Trophoblast cell (in vitro differentiated cells and primary cell): ENCODE measurements at regions not wholly inside any gene's neighbourhood (a gene's known extent, or its start where the extent isn't known, plus 50 kb on each side); places are given as distances from the start of the nearest gene placed in this dataset.
"Not testable (repeated sequence)": the region's sequence is repeated elsewhere in the genome, so short reads cannot be mapped to it uniquely, and the experiment has no call there.

Experiments
- DNase-seq, 2 donors: peaks; one replicate each; pipeline ENCODE4 v3.0.0-alpha.2; 2016
- H2AFZ ChIP-seq: 2 replicates; pipeline ENCODE4 v1.6.1; 2013; ENCODE audit warnings: low read length, moderate library complexity, mild to moderate bottlenecking; ENCODE audit not compliant: insufficient read depth, poor library complexity
- H2AK5ac ChIP-seq: 2 replicates; pipeline ENCODE4 v1.6.1; 2013; ENCODE audit warnings: mild to moderate bottlenecking, low read length
- H2BK120ac ChIP-seq: 2 replicates; pipeline ENCODE4 v1.6.1; 2013; ENCODE audit warnings: low read length, mild to moderate bottlenecking, moderate library complexity; ENCODE audit not compliant: insufficient read depth, poor library complexity
- H2BK12ac ChIP-seq: 2 replicates; pipeline ENCODE4 v1.6.1; 2013; ENCODE audit warnings: mild to moderate bottlenecking, low read length, moderate library complexity
- H2BK5ac ChIP-seq: 2 replicates; pipeline ENCODE4 v1.6.1; 2013; ENCODE audit warnings: low read length, low read depth, moderate library complexity, mild to moderate bottlenecking; ENCODE audit not compliant: poor library complexity
- H3K14ac ChIP-seq: 2 replicates; pipeline ENCODE4 v1.6.1; 2013; ENCODE audit warnings: mild to moderate bottlenecking, low read length
- H3K18ac ChIP-seq: 2 replicates; pipeline ENCODE4 v1.6.1; 2013; ENCODE audit warnings: mild to moderate bottlenecking, low read length
- H3K23ac ChIP-seq: 2 replicates; pipeline ENCODE4 v1.6.1; 2013; ENCODE audit warnings: low read length
- H3K27ac ChIP-seq: 2 replicates; pipeline ENCODE4 v1.5.1; 2013; ENCODE audit warnings: low read depth, mild to moderate bottlenecking, inconsistent platforms, low read length, moderate library complexity
- H3K27me3 ChIP-seq: 2 replicates; pipeline ENCODE4 v1.6.1; 2013; ENCODE audit warnings: inconsistent platforms, mild to moderate bottlenecking, low read length, moderate library complexity; ENCODE audit not compliant: insufficient read depth
- H3K36me3 ChIP-seq, 2 experiments: 1 replicate in 1 of 2; 2 replicates in 1 of 2; pipeline ENCODE4 v1.6.1; 2013; ENCODE audit warnings: low read length in 2 of 2, mild to moderate bottlenecking in 2 of 2, moderate library complexity in 1 of 2; ENCODE audit not compliant: insufficient read depth in 2 of 2, control insufficient read depth in 1 of 2
- H3K4ac ChIP-seq: 2 replicates; pipeline ENCODE4 v1.6.1; 2013; ENCODE audit warnings: low read depth, mild to moderate bottlenecking, low read length, moderate library complexity
- H3K4me1 ChIP-seq, 2 experiments: 1 replicate in 1 of 2; 2 replicates in 1 of 2; pipeline ENCODE4 v1.6.1; 2013; ENCODE audit warnings: low read length in 2 of 2, mild to moderate bottlenecking in 2 of 2, moderate library complexity in 1 of 2; ENCODE audit not compliant: insufficient read depth in 2 of 2, control insufficient read depth in 1 of 2
- H3K4me2 ChIP-seq: 2 replicates; pipeline ENCODE4 v1.6.1; 2013; ENCODE audit warnings: inconsistent platforms, mild to moderate bottlenecking, low read length, moderate library complexity
- H3K4me3 ChIP-seq: 2 replicates; pipeline ENCODE4 v1.5.1; 2013; ENCODE audit warnings: mild to moderate bottlenecking, low read depth, low read length, inconsistent platforms
- H3K79me1 ChIP-seq: one replicate; pipeline ENCODE4 v1.6.1; 2013; ENCODE audit warnings: low read length
- H3K79me2 ChIP-seq: 2 replicates; pipeline ENCODE4 v1.6.1; 2013; ENCODE audit warnings: low read length, mild to moderate bottlenecking; ENCODE audit not compliant: control insufficient read depth, insufficient read depth, poor library complexity
- H3K9ac ChIP-seq: 2 replicates; pipeline ENCODE4 v1.6.1; 2013; ENCODE audit warnings: mild to moderate bottlenecking, low read length
- H3K9me3 ChIP-seq: 2 replicates; pipeline ENCODE4 v1.6.1; 2013; ENCODE audit warnings: low read depth, mild to moderate bottlenecking, control low read depth, inconsistent platforms, low read length; ENCODE audit not compliant: insufficient read depth
- H4K12ac ChIP-seq: 2 replicates; pipeline ENCODE4 v1.6.1; 2013; ENCODE audit warnings: low read depth, mild to moderate bottlenecking, low read length, moderate library complexity
- H4K8ac ChIP-seq: 2 replicates; pipeline ENCODE4 v1.6.1; 2013; ENCODE audit warnings: low read depth, mild to moderate bottlenecking, low read length, moderate library complexity
- H4K91ac ChIP-seq: one replicate; pipeline ENCODE4 v1.6.1; 2013; ENCODE audit warnings: low read depth, mild to moderate bottlenecking, low read length, moderate library complexity
- WGBS: extraction: QIAGEN DNeasy Blood & Tissue Kit; methylation state at CpG from one replicate; pipeline ENCODE4 v1.1.7; 2013; ENCODE audit warnings: missing lambda C conversion rate; ENCODE audit not compliant: insufficient read length, insufficient coverage; ENCODE audit errors: extremely low coverage; 5-methylcytosine and 5-hydroxymethylcytosine counted together

DNA sequence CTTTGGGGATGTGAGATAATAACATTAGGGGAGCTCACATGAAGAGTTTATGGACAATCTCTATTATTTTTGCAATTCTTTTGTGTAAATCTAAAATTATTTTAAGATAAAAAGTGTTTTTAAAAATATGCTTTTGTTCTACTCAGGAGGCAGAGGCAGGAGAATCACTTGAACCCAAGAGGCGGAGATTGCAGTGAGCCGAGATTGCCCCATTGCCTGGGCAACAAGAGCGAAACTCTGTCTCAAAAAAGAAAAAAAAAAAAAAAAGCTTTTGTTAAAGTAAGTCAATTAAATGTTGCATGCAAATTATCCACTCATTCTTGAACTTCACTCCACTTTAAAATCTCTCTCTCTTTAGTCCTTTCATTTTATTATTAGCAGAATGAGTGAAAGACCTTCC is 193.3 kb upstream of the IRS2 start:
- DNase-seq, H4K8ac ChIP-seq: not testable (repeated sequence)

DNA sequence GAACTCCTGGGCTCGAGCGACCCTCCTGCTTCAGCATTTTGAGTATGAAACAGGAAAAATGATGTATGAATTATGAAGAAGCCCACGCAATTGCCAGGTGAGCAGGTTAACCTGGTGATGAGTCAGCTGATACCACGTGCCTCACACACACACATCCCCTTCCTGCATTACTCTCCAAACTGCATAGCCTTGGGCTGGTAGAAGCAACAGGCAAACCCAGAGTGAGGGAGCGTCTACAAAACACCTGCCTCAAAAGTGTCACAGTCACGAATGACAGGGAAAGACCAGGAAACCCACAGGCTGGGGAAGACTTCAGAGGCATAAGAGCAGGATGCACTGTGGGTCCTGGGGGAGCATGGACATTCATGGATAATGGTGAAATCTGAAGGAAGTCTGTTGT is 192.8 kb upstream of the IRS2 start:
- H4K91ac ChIP-seq = no peak overlapping the region
- no peak overlapping the region for H2BK120ac ChIP-seq
- no peak overlapping the region for H3K23ac ChIP-seq
- H3K4me3 ChIP-seq = no peak overlapping the region
- H3K36me3 ChIP-seq = no peaks in the 10 kb centered on the region
- peaks cover 2% of the 10 kb centered on the region for H3K79me1 ChIP-seq
- no peak overlapping the region for H3K4me2 ChIP-seq
- H2BK12ac ChIP-seq = no peak overlapping the region
- H4K12ac ChIP-seq = no peak overlapping the region
- no peaks in the 10 kb centered on the region for H3K27me3 ChIP-seq
- no peak overlapping the region for H2AFZ ChIP-seq
- no peak overlapping the region for H3K4ac ChIP-seq
- DNase-seq = peak; percentile 37 to 48
- no peak overlapping the region for H3K18ac ChIP-seq
- H3K79me2 ChIP-seq = peaks cover 1% of the 10 kb centered on the region
- no peak overlapping the region for H4K8ac ChIP-seq
- no peak overlapping the region for H3K9ac ChIP-seq
- H3K4me1 ChIP-seq = peaks cover 2 to 4% of the 10 kb centered on the region in 2 experiments
- no CpG with 5 or more reads among the region's 6 CpGs for WGBS
- no peak overlapping the region for H2AK5ac ChIP-seq
- H2BK5ac ChIP-seq = no peak overlapping the region
- H3K14ac ChIP-seq = no peak overlapping the region
- H3K9me3 ChIP-seq = no peaks in the 10 kb centered on the region
- no peak overlapping the region for H3K27ac ChIP-seq

More for the DNA sequence above, 193.3 kb upstream of the IRS2 start:
- H3K18ac ChIP-seq, H3K27me3 ChIP-seq, H3K4me1 ChIP-seq, H2AFZ ChIP-seq, H3K9ac ChIP-seq, H2AK5ac ChIP-seq, H2BK120ac ChIP-seq, H3K36me3 ChIP-seq, H3K23ac ChIP-seq, H2BK12ac ChIP-seq, H4K91ac ChIP-seq, H4K12ac ChIP-seq, H3K4me3 ChIP-seq, H3K27ac ChIP-seq, H3K79me2 ChIP-seq, H3K4ac ChIP-seq, H3K14ac ChIP-seq, H3K9me3 ChIP-seq, H3K79me1 ChIP-seq, H2BK5ac ChIP-seq, H3K4me2 ChIP-seq: not testable (repeated sequence)
- WGBS = no CpG with 5 or more reads among the region's 3 CpGs

DNA sequence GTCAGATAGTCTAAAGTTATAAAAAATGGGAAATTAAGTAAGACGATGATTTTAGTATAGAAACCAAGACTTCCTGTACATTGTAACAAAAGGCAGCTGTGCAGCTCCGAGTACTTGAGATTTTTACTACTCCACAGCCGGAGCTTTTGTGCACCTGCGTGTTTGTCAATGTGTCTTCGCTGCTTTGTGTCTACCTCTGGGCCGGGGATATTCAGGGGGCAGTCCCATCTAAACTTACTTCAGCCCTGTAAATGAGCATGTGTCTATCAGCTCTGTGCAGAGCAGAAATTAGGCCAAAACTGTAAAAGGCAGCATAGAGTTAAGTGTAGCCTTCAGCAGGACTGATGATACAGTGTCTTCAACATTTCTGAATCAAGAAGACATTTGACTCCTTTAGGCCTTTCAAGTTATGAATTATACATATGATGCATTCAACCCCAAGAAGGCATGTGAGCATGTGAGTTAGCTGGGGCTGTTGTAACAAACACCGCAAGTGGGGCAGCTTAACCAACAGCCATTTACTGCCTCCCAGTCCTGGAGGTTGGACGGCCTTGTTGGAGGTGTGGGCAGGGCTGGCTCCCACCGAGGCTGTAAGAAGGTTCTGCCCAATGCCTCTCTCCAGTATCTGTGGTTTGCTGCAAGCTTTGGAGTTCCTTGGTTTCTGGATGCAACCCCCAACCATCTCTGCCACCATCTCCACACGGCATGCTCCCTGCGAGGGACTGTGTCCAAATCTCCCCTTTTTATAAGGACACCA is 191.0 kb upstream of the IRS2 start:
- H3K79me2 ChIP-seq = peaks cover 1% of the 10 kb centered on the region
- H2AFZ ChIP-seq = no peak overlapping the region
- no peak overlapping the region for H3K4ac ChIP-seq
- no peak overlapping the region for H2AK5ac ChIP-seq
- H2BK120ac ChIP-seq = no peak overlapping the region
- no peaks in the 10 kb centered on the region for H3K36me3 ChIP-seq
- no peak overlapping the region for H3K23ac ChIP-seq
- H3K4me1 ChIP-seq = peaks cover 2 to 4% of the 10 kb centered on the region in 2 experiments
- no peaks in the 10 kb centered on the region for H3K27me3 ChIP-seq
- no peak overlapping the region for H3K14ac ChIP-seq
- H4K12ac ChIP-seq = no peak overlapping the region
- no CpG with 5 or more reads among the region's 11 CpGs for WGBS
- no peaks in the 10 kb centered on the region for H3K9me3 ChIP-seq
- H3K4me3 ChIP-seq = no peak overlapping the region
- H2BK5ac ChIP-seq = no peak overlapping the region
- no peak overlapping the region for H3K9ac ChIP-seq
- H3K79me1 ChIP-seq = peaks cover 2% of the 10 kb centered on the region
- H3K4me2 ChIP-seq = no peak overlapping the region
- H3K27ac ChIP-seq = no peak overlapping the region
- H3K18ac ChIP-seq = no peak overlapping the region
- H4K91ac ChIP-seq = no peak overlapping the region
- H2BK12ac ChIP-seq = no peak overlapping the region
- no peak overlapping the region for H4K8ac ChIP-seq
- DNase-seq = no peak

DNA sequence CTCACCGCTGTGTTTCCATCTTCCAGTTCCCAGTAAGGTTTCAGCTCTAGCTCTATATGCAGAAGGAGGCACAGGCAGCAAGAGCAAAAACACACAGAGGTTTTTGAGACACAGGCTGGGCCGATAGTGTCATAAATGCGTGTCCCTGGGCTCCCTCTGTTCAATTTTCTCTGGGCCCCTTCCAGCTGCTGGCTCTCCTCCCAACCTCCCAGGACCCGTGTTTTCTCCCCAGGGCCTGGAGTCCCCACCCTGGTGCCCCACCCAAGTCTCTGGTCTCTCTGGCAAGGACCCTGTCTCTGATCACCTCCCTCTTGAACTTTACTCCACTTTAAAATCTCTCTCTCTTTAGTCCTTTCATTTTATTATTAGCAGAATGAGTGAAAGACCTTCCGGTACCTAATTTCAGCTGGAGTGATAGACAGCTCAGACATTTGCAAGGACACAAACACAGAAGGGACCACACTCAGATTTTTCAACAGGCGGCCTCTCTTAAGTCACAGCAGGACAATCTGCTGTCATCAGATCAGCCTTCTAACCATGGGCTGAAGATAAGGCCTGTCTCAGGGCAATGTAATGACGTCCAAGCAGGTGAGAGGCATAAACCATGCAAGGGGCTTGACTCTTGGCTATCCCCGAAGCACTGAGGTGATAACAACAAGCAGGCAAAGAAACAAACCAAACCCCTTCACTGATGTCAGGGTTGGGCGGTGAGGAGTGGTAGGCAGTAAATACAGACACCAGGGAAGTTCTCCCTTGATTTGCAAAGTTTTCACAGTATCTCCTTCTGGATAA is 190.0 kb upstream of the IRS2 start:
- Histone ChIP-seq H4K91ac (no peak overlapping the region), H2BK12ac (no peak overlapping the region), H3K23ac (no peak overlapping the region), H3K79me1 (peaks cover 2% of the 10 kb centered on the region), H2AK5ac (no peak overlapping the region), H4K8ac (no peak overlapping the region), H2AFZ (no peak overlapping the region), H3K4me2 (no peak overlapping the region), H3K4ac (no peak overlapping the region), H2BK5ac (no peak overlapping the region), H3K9ac (no peak overlapping the region), H3K14ac (peak overlapping the region; percentile 7), H2BK120ac (no peak overlapping the region), H3K27ac (no peak overlapping the region), H3K36me3 (no peaks in the 10 kb centered on the region), H3K18ac (no peak overlapping the region), H3K4me1 (peaks cover 2 to 4% of the 10 kb centered on the region in 2 experiments), H3K27me3 (no peaks in the 10 kb centered on the region), H3K4me3 (no peak overlapping the region), H3K9me3 (no peaks in the 10 kb centered on the region), H3K79me2 (peaks cover 1% of the 10 kb centered on the region), H4K12ac (no peak overlapping the region)
- no CpG with 5 or more reads among the region's 9 CpGs for WGBS
- peak in 1 of 2 donors; percentile 8 for DNase-seq
